ENCODE measurements at regions not wholly inside any gene's neighbourhood (a gene's known extent, or its start where the extent isn't known, plus 50 kb on each side); places are given as distances from the start of the nearest gene placed in this dataset.

GRCh38 chr11:56842814-56843794 lies 94.6 kb upstream of the OR9G4 start:
- TF ChIP-seq FOXP2 (optimal IDR thresholded peaks at IDR 0.05; ENCODE audit: borderline replicate concordance, extremely low read depth, extremely low read length, insufficient read depth), result no peak
- no peak for TF ChIP-seq REST (IDR thresholded peaks at IDR 0.05; ENCODE audit: insufficient read depth in 1 of 2, low read depth in 2 of 2, low read length in 2 of 2)
- TF ChIP-seq SIN3A (IDR thresholded peaks at IDR 0.05; ENCODE audit: borderline replicate concordance, insufficient read depth, low read length), result no peak
- no peak for TF ChIP-seq POLR2AphosphoS5 (IDR thresholded peaks at IDR 0.05; ENCODE audit: low read depth, low read length)
- TF ChIP-seq TAF1 (IDR thresholded peaks at IDR 0.05; ENCODE audit: borderline replicate concordance, insufficient read depth, low read length), result no peak

GRCh38 chr11:56841210-56841810 lies 92.8 kb upstream of the OR9G4 start:
- no peak for TF ChIP-seq SIN3A (IDR thresholded peaks at IDR 0.05; ENCODE audit: borderline replicate concordance, insufficient read depth, low read length)

- no peak for TF ChIP-seq POLR2AphosphoS5 (IDR thresholded peaks at IDR 0.05; ENCODE audit: low read depth, low read length)
- no peak for TF ChIP-seq FOXP2 (optimal IDR thresholded peaks at IDR 0.05; ENCODE audit: borderline replicate concordance, extremely low read depth, extremely low read length, insufficient read depth)
- TF ChIP-seq REST (IDR thresholded peaks at IDR 0.05; ENCODE audit: insufficient read depth in 1 of 2, low read depth in 2 of 2, low read length in 2 of 2), result no peak
- TF ChIP-seq TAF1 (IDR thresholded peaks at IDR 0.05; ENCODE audit: borderline replicate concordance, insufficient read depth, low read length), result no peak
- no peak for TF ChIP-seq SIN3A (IDR thresholded peaks at IDR 0.05; ENCODE audit: borderline replicate concordance, insufficient read depth, low read length)
Observed at GRCh38 chr11:56819916-56820315, 71.4 kb upstream of the OR9G4 start.

- no peak for TF ChIP-seq POLR2AphosphoS5 (IDR thresholded peaks at IDR 0.05; ENCODE audit: low read depth, low read length)
- TF ChIP-seq SIN3A (IDR thresholded peaks at IDR 0.05; ENCODE audit: borderline replicate concordance, insufficient read depth, low read length), result no peak
- no peak for TF ChIP-seq TAF1 (IDR thresholded peaks at IDR 0.05; ENCODE audit: borderline replicate concordance, insufficient read depth, low read length)
- TF ChIP-seq REST (IDR thresholded peaks at IDR 0.05; ENCODE audit: insufficient read depth in 1 of 2, low read depth in 2 of 2, low read length in 2 of 2), result no peak
- TF ChIP-seq FOXP2 (optimal IDR thresholded peaks at IDR 0.05; ENCODE audit: borderline replicate concordance, extremely low read depth, extremely low read length, insufficient read depth), result no peak
Observed at GRCh38 chr11:56817661-56818060, 69.2 kb upstream of the OR9G4 start.

- TF ChIP-seq POLR2AphosphoS5 (IDR thresholded peaks at IDR 0.05; ENCODE audit: low read depth, low read length) (no peak), TAF1 (IDR thresholded peaks at IDR 0.05; ENCODE audit: borderline replicate concordance, insufficient read depth, low read length) (no peak), FOXP2 (optimal IDR thresholded peaks at IDR 0.05; ENCODE audit: borderline replicate concordance, extremely low read depth, extremely low read length, insufficient read depth) (no peak), SIN3A (IDR thresholded peaks at IDR 0.05; ENCODE audit: borderline replicate concordance, insufficient read depth, low read length) (no peak), REST (IDR thresholded peaks at IDR 0.05; ENCODE audit: insufficient read depth in 1 of 2, low read depth in 2 of 2, low read length in 2 of 2) (no peak)
Observed at GRCh38 chr11:56816259-56816658, 67.8 kb upstream of the OR9G4 start.

All from PFSK-1 (cell line).